Lung (tissue), 11 donors: ENCODE measurements at regions not wholly inside any gene's neighbourhood (a gene's known extent, or its start where the extent isn't known, plus 50 kb on each side); places are given as distances from the start of the nearest gene placed in this dataset.

Experiments used
- ATAC-seq: fragments of 200-7000 bp; cut with Tn5 transposase; one replicate; pipeline ENCODE4 v1.9.1; 2020; ENCODE audit warnings: moderate number of reproducible peaks; ENCODE audit not compliant: insufficient read depth, low FRiP score
- DNase-seq, 3 donors: peaks; one replicate each; pipeline ENCODE4 v3.0.0-alpha.2; 2013 to 2017
- H3K27ac ChIP-seq, 2 donors: one replicate each; pipeline ENCODE4 v1.5.1; 2013; ENCODE audit warnings: mild to moderate bottlenecking in 2 of 2, moderate library complexity in 2 of 2, control low read depth in 1 of 2, inconsistent platforms in 1 of 2, low read depth in 1 of 2, low read length in 1 of 2
- H3K27me3 ChIP-seq, 3 donors: one replicate each; pipeline ENCODE4 v1.5.1; 2013; ENCODE audit warnings: low read length in 2 of 3; ENCODE audit not compliant: control insufficient read depth in 3 of 3, insufficient read depth in 3 of 3
- H3K36me3 ChIP-seq, 4 donors: one replicate each; pipeline ENCODE4 v1.5.1; 2013; ENCODE audit warnings: low read length in 4 of 4, mild to moderate bottlenecking in 1 of 4, moderate library complexity in 1 of 4; ENCODE audit not compliant: control insufficient read depth in 4 of 4, insufficient read depth in 4 of 4
- H3K4me1 ChIP-seq, 5 donors: one replicate each; pipeline ENCODE4 v1.5.1; 2013; ENCODE audit warnings: low read length in 5 of 5, mild to moderate bottlenecking in 2 of 5, moderate library complexity in 1 of 5; ENCODE audit not compliant: control insufficient read depth in 5 of 5, insufficient read depth in 5 of 5
- H3K4me3 ChIP-seq: one replicate; pipeline ENCODE4 v1.5.1; 2013; ENCODE audit warnings: mild to moderate bottlenecking, control low read depth, moderate library complexity
- H3K9ac ChIP-seq, 2 donors: one replicate each; pipeline ENCODE4 v1.5.1; 2013; ENCODE audit warnings: low read length in 2 of 2, control low read depth in 1 of 2; ENCODE audit not compliant: insufficient read depth in 1 of 2
- H3K9me3 ChIP-seq, 4 donors: one replicate each; pipeline ENCODE4 v1.5.1; 2013; ENCODE audit warnings: low read length in 3 of 4, mild to moderate bottlenecking in 1 of 4, moderate library complexity in 1 of 4; ENCODE audit not compliant: control insufficient read depth in 4 of 4, insufficient read depth in 3 of 4
- WGBS, 2 donors: extraction: QIAGEN DNeasy Blood & Tissue Kit; methylation state at CpG; one replicate each; pipeline ENCODE4 v1.1.7; 2013; 5-methylcytosine and 5-hydroxymethylcytosine counted together
- TF ChIP-seq, protein P1 (sequence below): IDR thresholded peaks from 2 replicates; pipeline ENCODE4 v1.5.1; 2012; ENCODE audit warnings: mild to moderate bottlenecking; ENCODE audit errors: control extremely low read depth, extremely low read depth
- donor health status: control.
- donor health status: control.
- donor health status: Bipolar disorder and iron deficiency.
- donor health status: healthy.
- donor health status: DM: yes; HTN: yes; CAD: no.

DNA sequence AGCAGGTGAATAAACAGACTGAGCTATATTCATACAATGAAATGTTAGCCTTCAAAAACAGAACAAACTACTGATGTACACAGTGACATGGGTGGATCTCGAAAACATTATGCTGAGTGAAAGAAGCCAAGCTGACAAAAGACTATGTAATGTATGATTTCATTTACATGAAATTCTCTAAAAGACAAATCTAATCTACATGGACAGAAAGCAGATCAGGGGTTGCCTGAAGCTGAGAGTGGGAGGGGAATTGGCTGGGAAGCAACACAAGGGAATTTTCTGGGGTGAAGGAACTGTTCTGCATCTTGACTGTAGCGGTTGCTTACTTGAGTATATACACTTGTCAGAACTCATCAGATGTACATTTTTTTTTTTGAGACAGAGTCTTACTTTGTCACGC, 121.7 kb upstream of the SVIL start:
- Histone ChIP-seq H3K9ac (no peak overlapping the region), H3K36me3 (no peaks in the 10 kb centered on the region), H3K27ac (no peak overlapping the region), H3K4me3 (no peak overlapping the region), H3K27me3 (peaks cover 0 to 2% (median 0%) of the 10 kb centered on the region in 3 donors), H3K9me3 (no peaks in the 10 kb centered on the region), H3K4me1 (peaks cover 0 to 5% (median 0%) of the 10 kb centered on the region in 5 donors)
- WGBS, 2 donors = 93 to 94% methylated on average over 3 of the region's 3 CpGs
- no peak for DNase-seq
- TF ChIP-seq, protein P1, sequence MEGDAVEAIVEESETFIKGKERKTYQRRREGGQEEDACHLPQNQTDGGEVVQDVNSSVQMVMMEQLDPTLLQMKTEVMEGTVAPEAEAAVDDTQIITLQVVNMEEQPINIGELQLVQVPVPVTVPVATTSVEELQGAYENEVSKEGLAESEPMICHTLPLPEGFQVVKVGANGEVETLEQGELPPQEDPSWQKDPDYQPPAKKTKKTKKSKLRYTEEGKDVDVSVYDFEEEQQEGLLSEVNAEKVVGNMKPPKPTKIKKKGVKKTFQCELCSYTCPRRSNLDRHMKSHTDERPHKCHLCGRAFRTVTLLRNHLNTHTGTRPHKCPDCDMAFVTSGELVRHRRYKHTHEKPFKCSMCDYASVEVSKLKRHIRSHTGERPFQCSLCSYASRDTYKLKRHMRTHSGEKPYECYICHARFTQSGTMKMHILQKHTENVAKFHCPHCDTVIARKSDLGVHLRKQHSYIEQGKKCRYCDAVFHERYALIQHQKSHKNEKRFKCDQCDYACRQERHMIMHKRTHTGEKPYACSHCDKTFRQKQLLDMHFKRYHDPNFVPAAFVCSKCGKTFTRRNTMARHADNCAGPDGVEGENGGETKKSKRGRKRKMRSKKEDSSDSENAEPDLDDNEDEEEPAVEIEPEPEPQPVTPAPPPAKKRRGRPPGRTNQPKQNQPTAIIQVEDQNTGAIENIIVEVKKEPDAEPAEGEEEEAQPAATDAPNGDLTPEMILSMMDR = no peak
- no peak for ATAC-seq

DNA sequence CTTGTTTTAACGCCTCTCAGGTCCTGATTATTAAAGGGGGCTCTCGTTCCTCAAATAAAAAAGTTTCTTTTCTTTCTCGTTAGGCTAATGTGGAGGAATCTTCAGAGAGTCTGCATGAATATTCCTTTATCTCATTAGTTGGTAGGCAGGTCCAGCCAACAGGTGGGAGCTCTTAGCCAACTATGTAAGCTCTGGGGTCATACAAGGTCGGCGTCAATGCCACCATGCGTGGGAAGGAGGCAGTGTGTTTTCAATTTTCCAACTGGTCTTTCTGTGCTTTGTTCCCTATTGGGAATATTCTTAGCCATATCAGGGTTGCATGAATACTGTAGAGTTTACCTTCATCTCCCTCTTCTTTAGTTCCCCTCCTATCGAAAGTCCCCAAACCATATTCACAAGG, 118.5 kb upstream of the SVIL start:
- Histone ChIP-seq H3K36me3 (no peaks in the 10 kb centered on the region), H3K27ac (no peak overlapping the region), H3K4me1 (peaks cover 0 to 5% (median 0%) of the 10 kb centered on the region in 5 donors), H3K4me3 (no peak overlapping the region), H3K9me3 (no peaks in the 10 kb centered on the region), H3K9ac (no peak overlapping the region), H3K27me3 (peaks cover 0 to 2% (median 0%) of the 10 kb centered on the region in 3 donors)
- TF ChIP-seq, protein P1 = no peak
- ATAC-seq (no peak), DNase-seq (no peak)
- 94 to 97% methylated on average over 7 of the region's 7 CpGs for WGBS, 2 donors

DNA sequence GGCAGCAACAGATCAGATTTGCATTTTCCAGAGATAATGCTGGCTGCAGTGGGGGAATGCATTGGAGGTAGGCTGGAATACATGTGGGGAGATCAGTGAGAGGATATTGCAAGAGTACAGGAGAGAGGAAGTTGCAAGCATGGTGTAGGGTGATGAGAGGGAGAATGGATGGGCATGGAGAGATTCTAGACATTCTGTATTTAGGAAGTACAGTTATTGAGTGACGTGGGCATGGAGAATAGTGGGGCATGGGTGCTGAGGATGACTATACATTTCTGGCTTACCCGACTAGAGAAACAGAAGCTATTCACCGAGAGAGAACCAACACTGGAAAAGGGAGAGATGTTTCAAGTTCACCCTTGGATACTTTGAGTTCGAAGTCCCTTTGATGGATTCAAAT, 116.9 kb upstream of the SVIL start:
- Histone ChIP-seq H3K27me3 (peaks cover 0 to 2% (median 0%) of the 10 kb centered on the region in 3 donors), H3K4me1 (no peaks in the 10 kb centered on the region), H3K4me3 (no peak overlapping the region), H3K9me3 (no peaks in the 10 kb centered on the region), H3K36me3 (no peaks in the 10 kb centered on the region), H3K9ac (no peak overlapping the region), H3K27ac (peak overlapping the region in 1 of 2 donors; percentile 52)
- 61 to 82% methylated on average over 4 of the region's 4 CpGs for WGBS, 2 donors
- DNase-seq = no peak
- no peak for ATAC-seq
- TF ChIP-seq, protein P1 = no peak

DNA sequence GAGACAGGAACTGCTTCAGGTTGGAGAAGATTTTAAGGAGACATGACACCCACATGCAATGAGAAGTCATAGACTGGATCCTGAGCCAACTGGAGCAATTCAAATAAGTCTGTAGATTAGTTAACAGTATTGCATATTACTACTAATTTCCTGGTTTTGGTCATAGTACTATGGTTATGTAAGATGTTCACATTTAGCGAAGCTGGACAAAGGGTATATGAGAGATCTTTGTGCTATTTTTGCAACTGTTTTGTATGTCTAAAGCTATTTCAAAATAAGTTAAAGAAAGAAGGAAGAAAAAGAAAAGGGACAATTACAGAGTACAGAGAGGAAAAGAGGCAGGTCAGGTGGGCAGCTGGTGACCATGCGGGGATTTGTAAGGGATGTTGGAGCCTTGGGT, 116.5 kb upstream of the SVIL start:
- ATAC-seq = no peak
- WGBS, 2 donors = 37 to 70% methylated on average over 2 of the region's 2 CpGs
- no peak for DNase-seq

More for the DNA sequence above, 116.5 kb upstream of the SVIL start:
- no peaks in the 10 kb centered on the region for H3K9me3 ChIP-seq
- no peaks in the 10 kb centered on the region for H3K36me3 ChIP-seq
- TF ChIP-seq, protein P1 = no peak
- H3K9ac ChIP-seq = no peak overlapping the region
- peak overlapping the region in 1 of 2 donors; percentile 52 for H3K27ac ChIP-seq
- H3K4me1 ChIP-seq = peaks cover 0 to 3% (median 2%) of the 10 kb centered on the region in 5 donors
- peaks cover 0 to 2% (median 0%) of the 10 kb centered on the region in 3 donors for H3K27me3 ChIP-seq
- no peak overlapping the region for H3K4me3 ChIP-seq
